Tibial artery (tissue), 4 donors: ENCODE measurements at regions not wholly inside any gene's neighbourhood (a gene's known extent, or its start where the extent isn't known, plus 50 kb on each side); places are given as distances from the start of the nearest gene placed in this dataset.

Experiments
- DNase-seq, 2 donors: peaks; one replicate each; pipeline ENCODE4 v3.0.0-alpha.2; 2019
- H3K27ac ChIP-seq, 2 donors: fragments of 200-600 bp; sonication (generic) in 1 of 2; 1 replicate in 1 of 2; 2 replicates in 1 of 2; pipeline ENCODE4 v1.5.1; 2018 to 2019; ENCODE audit warnings: mild to moderate bottlenecking in 1 of 2
- H3K27me3 ChIP-seq, 2 donors: fragments of 200-600 bp; sonication (generic) in 1 of 2; one replicate each; pipeline versions ENCODE4 v1.5.1 to v1.6.0; 2016 to 2019
- H3K36me3 ChIP-seq, 3 donors: fragments of 200-600 bp; sonication (generic) in 2 of 3; one replicate each; pipeline ENCODE4 v1.5.1; 2016 to 2019; ENCODE audit warnings: mild to moderate bottlenecking in 2 of 3
- H3K4me1 ChIP-seq, 4 donors: fragments of 200-600 bp; sonication (generic) in 2 of 4; 1 replicate in 3 of 4; 2 replicates in 1 of 4; pipeline ENCODE4 v1.5.1; 2016 to 2019
- H3K4me3 ChIP-seq, 2 donors: fragments of 200-600 bp; sonication (generic) in 1 of 2; 1 replicate in 1 of 2; 2 replicates in 1 of 2; pipeline ENCODE4 v1.5.1; 2018 to 2019; ENCODE audit warnings: mild to moderate bottlenecking in 2 of 2
- H3K9me3 ChIP-seq, 3 donors: fragments of 200-600 bp; sonication (generic) in 1 of 3; one replicate each; pipeline ENCODE4 v1.5.1; 2016 to 2019
- intact Hi-C: fragments of 100-400 bp; cut with DNase I; formaldehyde crosslinking; loops from one replicate; pipeline ENCODE4 v1.15.0; 2023; ENCODE audit warnings: low total_unique reads
- TF ChIP-seq, protein P1 (sequence below), 2 experiments: fragments of 200-600 bp in 1 of 2; fragments of 450-650 bp in 1 of 2; IDR thresholded peaks; one replicate each; pipeline ENCODE4 v1.5.1; 2017 to 2019; ENCODE audit warnings: antibody characterized with exemption in 2 of 2, mild to moderate bottlenecking in 1 of 2, moderate library complexity in 1 of 2

- no peaks in the 10 kb centered on the region for H3K27me3 ChIP-seq
- H3K4me3 ChIP-seq: no peak overlapping the region
- TF ChIP-seq, protein P1, sequence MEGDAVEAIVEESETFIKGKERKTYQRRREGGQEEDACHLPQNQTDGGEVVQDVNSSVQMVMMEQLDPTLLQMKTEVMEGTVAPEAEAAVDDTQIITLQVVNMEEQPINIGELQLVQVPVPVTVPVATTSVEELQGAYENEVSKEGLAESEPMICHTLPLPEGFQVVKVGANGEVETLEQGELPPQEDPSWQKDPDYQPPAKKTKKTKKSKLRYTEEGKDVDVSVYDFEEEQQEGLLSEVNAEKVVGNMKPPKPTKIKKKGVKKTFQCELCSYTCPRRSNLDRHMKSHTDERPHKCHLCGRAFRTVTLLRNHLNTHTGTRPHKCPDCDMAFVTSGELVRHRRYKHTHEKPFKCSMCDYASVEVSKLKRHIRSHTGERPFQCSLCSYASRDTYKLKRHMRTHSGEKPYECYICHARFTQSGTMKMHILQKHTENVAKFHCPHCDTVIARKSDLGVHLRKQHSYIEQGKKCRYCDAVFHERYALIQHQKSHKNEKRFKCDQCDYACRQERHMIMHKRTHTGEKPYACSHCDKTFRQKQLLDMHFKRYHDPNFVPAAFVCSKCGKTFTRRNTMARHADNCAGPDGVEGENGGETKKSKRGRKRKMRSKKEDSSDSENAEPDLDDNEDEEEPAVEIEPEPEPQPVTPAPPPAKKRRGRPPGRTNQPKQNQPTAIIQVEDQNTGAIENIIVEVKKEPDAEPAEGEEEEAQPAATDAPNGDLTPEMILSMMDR (IDR thresholded peaks at IDR 0.05): no peak
- H3K9me3 ChIP-seq: no peaks in the 10 kb centered on the region
- H3K4me1 ChIP-seq: peaks cover 0 to 26% (median 19%) of the 10 kb centered on the region in 4 donors
- H3K27ac ChIP-seq: no peak overlapping the region
- H3K36me3 ChIP-seq: no peaks in the 10 kb centered on the region
- no peak for DNase-seq
- intact Hi-C loops: no loop called here
Observed at GRCh38 chr11:112520354-112520753, 259.7 kb upstream of the PLET1 start.

DNA sequence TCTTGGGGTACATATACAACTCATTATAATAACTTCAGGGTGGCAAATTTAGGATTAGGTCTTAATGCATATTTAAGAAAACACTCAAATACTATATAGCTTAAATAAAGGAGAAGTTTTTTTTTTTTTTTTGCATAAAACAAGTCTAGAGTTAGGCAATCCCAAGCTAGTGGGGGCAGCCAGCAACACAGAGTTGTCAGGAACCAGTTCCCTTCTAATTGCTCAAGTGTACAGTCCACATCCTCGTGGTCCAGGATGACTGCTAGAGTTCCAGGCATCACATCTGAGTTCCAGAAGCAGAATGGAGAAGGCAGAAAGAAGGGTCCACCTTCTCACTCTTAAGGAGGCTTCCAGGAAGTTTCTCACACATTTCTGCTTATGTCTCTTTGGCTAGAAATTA, 261.9 kb upstream of the PLET1 start:
- peak overlapping the region in 1 of 2 donors; percentile 71 for H3K27ac ChIP-seq
- H3K4me1 ChIP-seq: peaks cover 0 to 40% (median 30%) of the 10 kb centered on the region in 4 donors
- TF ChIP-seq, protein P1 (IDR thresholded peaks at IDR 0.05): no peak
- intact Hi-C loops: no loop called here
- H3K27me3 ChIP-seq: no peaks in the 10 kb centered on the region
- H3K9me3 ChIP-seq: no peaks in the 10 kb centered on the region
- no peak overlapping the region for H3K4me3 ChIP-seq
- H3K36me3 ChIP-seq: no peaks in the 10 kb centered on the region
- no peak for DNase-seq

DNA sequence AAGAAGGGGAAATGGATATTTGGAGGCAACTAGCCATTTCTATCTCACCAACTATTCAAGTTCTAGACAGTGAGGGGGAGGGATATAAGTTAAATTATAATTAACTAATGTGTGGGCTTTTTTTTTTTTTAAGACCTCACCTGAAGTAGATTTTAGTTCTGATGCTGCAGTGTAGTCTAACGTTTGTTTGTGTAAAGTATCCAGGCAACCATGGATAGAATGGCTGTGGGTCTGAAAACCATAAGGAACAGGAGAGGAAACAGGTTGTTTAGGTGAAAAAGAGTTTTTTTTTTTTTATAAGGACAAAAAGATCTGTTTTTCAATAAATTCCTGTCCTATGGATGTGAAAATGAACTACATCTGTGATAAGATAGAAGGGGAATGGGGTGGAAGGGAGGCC, 262.4 kb upstream of the PLET1 start:
- Histone ChIP-seq H3K27ac (peak overlapping the region; percentile 65 to 71), H3K4me3 (no peak overlapping the region), H3K27me3 (no peaks in the 10 kb centered on the region), H3K36me3 (no peaks in the 10 kb centered on the region), H3K4me1 (peaks cover 0 to 40% (median 30%) of the 10 kb centered on the region in 4 donors), H3K9me3 (no peaks in the 10 kb centered on the region)
- TF ChIP-seq, protein P1 (IDR thresholded peaks at IDR 0.05): no peak
- no peak for DNase-seq
- intact Hi-C loops: no loop called here

GRCh38 chr11:112523477-112523876, 262.8 kb upstream of the PLET1 start:
- Histone ChIP-seq H3K36me3 (no peaks in the 10 kb centered on the region), H3K27ac (peak overlapping the region; percentile 65 to 71), H3K27me3 (no peaks in the 10 kb centered on the region), H3K9me3 (no peaks in the 10 kb centered on the region), H3K4me1 (peaks cover 0 to 40% (median 30%) of the 10 kb centered on the region in 4 donors), H3K4me3 (no peak overlapping the region)
- TF ChIP-seq, protein P1 (IDR thresholded peaks at IDR 0.05): no peak
- intact Hi-C loops: no loop called here
- DNase-seq: peak in 1 of 2 donors; percentile 66

DNA sequence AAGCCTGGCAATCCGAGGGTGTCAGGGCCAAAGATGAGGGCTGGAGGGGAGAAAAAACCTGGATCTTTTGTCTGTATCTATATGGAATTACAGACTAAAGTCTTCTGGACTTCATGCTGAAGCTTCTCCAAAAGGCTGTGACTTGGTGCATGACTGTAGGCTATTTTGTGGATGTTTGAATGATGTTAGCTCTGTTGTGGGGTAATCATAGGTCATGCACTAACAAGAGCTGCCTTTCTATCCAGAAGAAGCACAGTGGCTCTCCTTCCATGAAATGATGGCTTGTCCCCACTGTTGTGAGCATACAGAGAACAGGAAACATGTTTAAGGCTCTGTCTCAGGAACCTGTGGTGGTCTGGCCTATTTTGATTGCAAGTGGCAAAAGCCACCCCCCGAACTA, 263.3 kb upstream of the PLET1 start:
- H3K4me1 ChIP-seq: peaks cover 0 to 40% (median 30%) of the 10 kb centered on the region in 4 donors
- TF ChIP-seq, protein P1 (IDR thresholded peaks at IDR 0.05): no peak
- no peaks in the 10 kb centered on the region for H3K36me3 ChIP-seq
- intact Hi-C loops: no loop called here
- no peaks in the 10 kb centered on the region for H3K27me3 ChIP-seq
- no peak for DNase-seq
- peak overlapping the region; percentile 65 to 71 for H3K27ac ChIP-seq
- no peak overlapping the region for H3K4me3 ChIP-seq
- H3K9me3 ChIP-seq: no peaks in the 10 kb centered on the region

- Histone ChIP-seq H3K4me3 (no peak overlapping the region), H3K36me3 (no peaks in the 10 kb centered on the region), H3K4me1 (peaks cover 0 to 40% (median 30%) of the 10 kb centered on the region in 4 donors), H3K27me3 (no peaks in the 10 kb centered on the region), H3K9me3 (no peaks in the 10 kb centered on the region), H3K27ac (peak overlapping the region; percentile 65 to 71)
- TF ChIP-seq, protein P1 (IDR thresholded peaks at IDR 0.05): no peak
- peak; percentile 33 to 75 for DNase-seq
- intact Hi-C loops: no loop called here
Observed at GRCh38 chr11:112524798-112525197, 264.1 kb upstream of the PLET1 start.
